ENCODE measurements at regions not wholly inside any gene's neighbourhood (a gene's known extent, or its start where the extent isn't known, plus 50 kb on each side); places are given as distances from the start of the nearest gene placed in this dataset.

DNA sequence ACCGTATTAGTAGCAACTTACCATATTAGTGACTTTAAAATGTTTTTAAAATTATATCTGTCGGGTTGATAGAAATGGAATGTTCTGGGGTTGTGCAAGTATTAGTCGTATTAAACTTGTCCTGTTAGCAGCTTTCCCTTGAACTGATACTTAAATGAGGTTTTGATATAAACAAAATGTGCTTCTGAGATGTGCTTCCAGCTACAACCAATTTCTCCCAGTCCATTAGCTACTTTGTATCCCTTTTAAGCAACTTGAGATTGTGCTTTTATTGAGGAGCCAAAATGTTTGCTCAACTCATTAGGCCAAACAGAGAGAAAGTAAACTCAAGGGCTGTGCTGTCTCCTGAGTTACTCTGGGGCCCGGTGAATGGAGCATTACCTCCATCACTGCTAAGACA, 255.0 kb upstream of the RBFOX1 start:
- no peaks in the 10 kb centered on the region for H4K20me1 ChIP-seq (ENCODE audit: insufficient read depth)
- H3K9ac ChIP-seq (ENCODE audit: low read length): no peak overlapping the region
- H3K27me3 ChIP-seq (ENCODE audit: insufficient read depth, low read length): no peaks in the 10 kb centered on the region
- no peaks in the 10 kb centered on the region for H3K9me3 ChIP-seq (ENCODE audit: control insufficient read depth in 1 of 2, insufficient read depth in 1 of 2, low read depth in 1 of 2, low read length in 2 of 2)
- BruUV-seq (replicated peaks): no TSS peak
- H3K4me2 ChIP-seq (ENCODE audit: low read length): no peak overlapping the region
- intact Hi-C loops (cut with micrococcal nuclease): no loop called here
- H3K4me3 ChIP-seq (replicated peaks in 1 of 2; ENCODE audit: low read depth in 1 of 2, low read length in 2 of 2): no peak overlapping the region
- no peaks in the 10 kb centered on the region for H3K4me1 ChIP-seq (ENCODE audit: control insufficient read depth in 1 of 2, insufficient read depth in 2 of 2, low read length in 2 of 2)
- TF ChIP-seq, protein P1, sequence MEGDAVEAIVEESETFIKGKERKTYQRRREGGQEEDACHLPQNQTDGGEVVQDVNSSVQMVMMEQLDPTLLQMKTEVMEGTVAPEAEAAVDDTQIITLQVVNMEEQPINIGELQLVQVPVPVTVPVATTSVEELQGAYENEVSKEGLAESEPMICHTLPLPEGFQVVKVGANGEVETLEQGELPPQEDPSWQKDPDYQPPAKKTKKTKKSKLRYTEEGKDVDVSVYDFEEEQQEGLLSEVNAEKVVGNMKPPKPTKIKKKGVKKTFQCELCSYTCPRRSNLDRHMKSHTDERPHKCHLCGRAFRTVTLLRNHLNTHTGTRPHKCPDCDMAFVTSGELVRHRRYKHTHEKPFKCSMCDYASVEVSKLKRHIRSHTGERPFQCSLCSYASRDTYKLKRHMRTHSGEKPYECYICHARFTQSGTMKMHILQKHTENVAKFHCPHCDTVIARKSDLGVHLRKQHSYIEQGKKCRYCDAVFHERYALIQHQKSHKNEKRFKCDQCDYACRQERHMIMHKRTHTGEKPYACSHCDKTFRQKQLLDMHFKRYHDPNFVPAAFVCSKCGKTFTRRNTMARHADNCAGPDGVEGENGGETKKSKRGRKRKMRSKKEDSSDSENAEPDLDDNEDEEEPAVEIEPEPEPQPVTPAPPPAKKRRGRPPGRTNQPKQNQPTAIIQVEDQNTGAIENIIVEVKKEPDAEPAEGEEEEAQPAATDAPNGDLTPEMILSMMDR (IDR thresholded peaks at IDR 0.05 in 2 of 3, conservative IDR thresholded peaks at IDR 0.05 in 1 of 3; ENCODE audit: borderline replicate concordance in 1 of 3, insufficient read depth in 1 of 3, low read depth in 2 of 3, low read length in 2 of 3): no peak
- TF ChIP-seq, protein P2, sequence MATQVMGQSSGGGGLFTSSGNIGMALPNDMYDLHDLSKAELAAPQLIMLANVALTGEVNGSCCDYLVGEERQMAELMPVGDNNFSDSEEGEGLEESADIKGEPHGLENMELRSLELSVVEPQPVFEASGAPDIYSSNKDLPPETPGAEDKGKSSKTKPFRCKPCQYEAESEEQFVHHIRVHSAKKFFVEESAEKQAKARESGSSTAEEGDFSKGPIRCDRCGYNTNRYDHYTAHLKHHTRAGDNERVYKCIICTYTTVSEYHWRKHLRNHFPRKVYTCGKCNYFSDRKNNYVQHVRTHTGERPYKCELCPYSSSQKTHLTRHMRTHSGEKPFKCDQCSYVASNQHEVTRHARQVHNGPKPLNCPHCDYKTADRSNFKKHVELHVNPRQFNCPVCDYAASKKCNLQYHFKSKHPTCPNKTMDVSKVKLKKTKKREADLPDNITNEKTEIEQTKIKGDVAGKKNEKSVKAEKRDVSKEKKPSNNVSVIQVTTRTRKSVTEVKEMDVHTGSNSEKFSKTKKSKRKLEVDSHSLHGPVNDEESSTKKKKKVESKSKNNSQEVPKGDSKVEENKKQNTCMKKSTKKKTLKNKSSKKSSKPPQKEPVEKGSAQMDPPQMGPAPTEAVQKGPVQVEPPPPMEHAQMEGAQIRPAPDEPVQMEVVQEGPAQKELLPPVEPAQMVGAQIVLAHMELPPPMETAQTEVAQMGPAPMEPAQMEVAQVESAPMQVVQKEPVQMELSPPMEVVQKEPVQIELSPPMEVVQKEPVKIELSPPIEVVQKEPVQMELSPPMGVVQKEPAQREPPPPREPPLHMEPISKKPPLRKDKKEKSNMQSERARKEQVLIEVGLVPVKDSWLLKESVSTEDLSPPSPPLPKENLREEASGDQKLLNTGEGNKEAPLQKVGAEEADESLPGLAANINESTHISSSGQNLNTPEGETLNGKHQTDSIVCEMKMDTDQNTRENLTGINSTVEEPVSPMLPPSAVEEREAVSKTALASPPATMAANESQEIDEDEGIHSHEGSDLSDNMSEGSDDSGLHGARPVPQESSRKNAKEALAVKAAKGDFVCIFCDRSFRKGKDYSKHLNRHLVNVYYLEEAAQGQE (IDR thresholded peaks at IDR 0.05; ENCODE audit: low read depth): no peak
- TF ChIP-seq CBX3 (IDR thresholded peaks at IDR 0.05; ENCODE audit: low read depth) (no peak), ZNF274 (IDR thresholded peaks at IDR 0.05; ENCODE audit: low read depth, low read length) (no peak), ZBTB33 (IDR thresholded peaks at IDR 0.05; ENCODE audit: extremely low read depth, insufficient replicate concordance, low read length) (no peak), EGR1 (IDR thresholded peaks at IDR 0.05; ENCODE audit: low read depth) (no peak), ELF1 (IDR thresholded peaks at IDR 0.05; ENCODE audit: borderline replicate concordance, low read depth) (no peak), SRF (IDR thresholded peaks at IDR 0.05; ENCODE audit: low read depth) (no peak), POLR2AphosphoS5 (IDR thresholded peaks at IDR 0.05; ENCODE audit: low read depth, low read length) (no peak), JUND (IDR thresholded peaks at IDR 0.05) (no peak)
- TF ChIP-seq, protein P3, sequence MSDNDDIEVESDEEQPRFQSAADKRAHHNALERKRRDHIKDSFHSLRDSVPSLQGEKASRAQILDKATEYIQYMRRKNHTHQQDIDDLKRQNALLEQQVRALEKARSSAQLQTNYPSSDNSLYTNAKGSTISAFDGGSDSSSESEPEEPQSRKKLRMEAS (IDR thresholded peaks at IDR 0.05): no peak
- DNase-seq (ENCODE audit: low read depth, low spot score) (no peak), ATAC-seq (no peak)
- CTCF ChIA-PET: no interaction called here
- POLR2A ChIA-PET: no interaction called here
- H3K27ac ChIP-seq (ENCODE audit: low read depth, low read length): no peak overlapping the region
- no peaks in the 10 kb centered on the region for H3K36me3 ChIP-seq (ENCODE audit: control insufficient read depth in 1 of 2, insufficient read depth in 2 of 2, low read length in 2 of 2)
- no peak overlapping the region for H2AFZ ChIP-seq (ENCODE audit: low read depth, low read length, poor library complexity, severe bottlenecking)
- H3K79me2 ChIP-seq (ENCODE audit: insufficient read depth, low read length): no peaks in the 10 kb centered on the region
- H3K9me2 ChIP-seq (ENCODE audit: insufficient read depth): no peaks in the 10 kb centered on the region
- RAD21 ChIA-PET (ENCODE audit: low non-redundant PET in 1 of 2, low total read pairs in 2 of 2, uncharacterized antibody in 2 of 2, unreplicated experiment in 2 of 2): no interaction called here
